Stimulated activated naive CD8-positive, alpha-beta T cell treated with anti-CD3 and anti-CD28 coated beads, Interleukin-15, amount 100 ng/mL, for 72 hours (primary cell): ENCODE measurements at regions not wholly inside any gene's neighbourhood (a gene's known extent, or its start where the extent isn't known, plus 50 kb on each side); places are given as distances from the start of the nearest gene placed in this dataset.

Experiments used
- ATAC-seq: fragments of 150-1000 bp; cut with Tn5 transposase; 2 replicates; pipeline ENCODE4 v1.10.0; 2021; ENCODE audit warnings: mild to moderate bottlenecking, moderate library complexity
- DNase-seq, 2 donors: peaks; one replicate each; pipeline ENCODE4 v3.0.0; 2021 to 2022
- H3K27ac Mint-ChIP-seq, 2 donors: one replicate each; pipeline ENCODE4 v1.8.0; 2022; ENCODE audit warnings: mild to moderate bottlenecking in 2 of 2, mixed read lengths in 2 of 2, moderate library complexity in 2 of 2
- H3K27me3 Mint-ChIP-seq: one replicate; pipeline ENCODE4 v1.8.0; 2022; ENCODE audit warnings: mixed read lengths
- H3K4me1 Mint-ChIP-seq: one replicate; pipeline ENCODE4 v1.8.0; 2022; ENCODE audit warnings: mild to moderate bottlenecking, mixed read lengths
- H3K4me3 Mint-ChIP-seq, 2 donors: one replicate each; pipeline ENCODE4 v1.8.0; 2022; ENCODE audit warnings: mild to moderate bottlenecking in 2 of 2, mixed read lengths in 2 of 2, moderate library complexity in 1 of 2
- H3K9me3 Mint-ChIP-seq, 2 donors: one replicate each; pipeline ENCODE4 v1.8.0; 2022; ENCODE audit warnings: mixed read lengths in 2 of 2

GRCh38 chr5:165286692-165287091 is 1781.3 kb downstream of the MAT2B start:
- H3K27ac Mint-ChIP-seq = no peak overlapping the region
- DNase-seq = no peak
- no peak for ATAC-seq
- H3K9me3 Mint-ChIP-seq = peaks cover 0 to 8% of the 10 kb centered on the region in 2 donors
- H3K4me3 Mint-ChIP-seq = no peak overlapping the region
- H3K4me1 Mint-ChIP-seq = no peaks in the 10 kb centered on the region
- no peaks in the 10 kb centered on the region for H3K27me3 Mint-ChIP-seq

DNA sequence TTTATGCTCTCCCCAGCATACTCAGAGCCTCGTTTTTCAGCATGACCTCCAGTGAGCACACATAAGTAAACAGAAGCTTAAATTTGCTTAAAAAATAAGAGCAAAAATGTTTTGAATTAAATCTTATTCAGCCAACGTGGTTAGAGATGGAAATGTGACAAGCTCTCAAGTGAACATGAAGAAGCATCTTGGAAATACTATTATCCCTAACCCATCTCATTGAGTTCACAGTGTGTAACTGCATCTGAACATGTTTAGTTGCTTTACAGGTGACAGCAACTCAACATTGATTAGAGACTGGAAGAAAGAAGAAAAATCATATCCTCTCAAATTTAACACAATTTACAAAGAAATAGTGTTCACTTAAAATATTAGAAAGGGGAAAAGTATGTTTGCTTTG is 1785.1 kb downstream of the MAT2B start:
- H3K4me1 Mint-ChIP-seq = no peaks in the 10 kb centered on the region
- H3K27me3 Mint-ChIP-seq = no peaks in the 10 kb centered on the region
- H3K9me3 Mint-ChIP-seq = peaks cover 0 to 8% of the 10 kb centered on the region in 2 donors
- H3K4me3 Mint-ChIP-seq = no peak overlapping the region
- H3K27ac Mint-ChIP-seq = no peak overlapping the region
- DNase-seq (no peak), ATAC-seq (no peak)

GRCh38 chr5:165296401-165297130 is 1791.1 kb downstream of the MAT2B start:
- Mint-ChIP-seq H3K4me3 (no peak overlapping the region), H3K9me3 (no peaks in the 10 kb centered on the region), H3K27me3 (no peaks in the 10 kb centered on the region), H3K27ac (no peak overlapping the region), H3K4me1 (no peaks in the 10 kb centered on the region)
- DNase-seq (no peak), ATAC-seq (no peak)

DNA sequence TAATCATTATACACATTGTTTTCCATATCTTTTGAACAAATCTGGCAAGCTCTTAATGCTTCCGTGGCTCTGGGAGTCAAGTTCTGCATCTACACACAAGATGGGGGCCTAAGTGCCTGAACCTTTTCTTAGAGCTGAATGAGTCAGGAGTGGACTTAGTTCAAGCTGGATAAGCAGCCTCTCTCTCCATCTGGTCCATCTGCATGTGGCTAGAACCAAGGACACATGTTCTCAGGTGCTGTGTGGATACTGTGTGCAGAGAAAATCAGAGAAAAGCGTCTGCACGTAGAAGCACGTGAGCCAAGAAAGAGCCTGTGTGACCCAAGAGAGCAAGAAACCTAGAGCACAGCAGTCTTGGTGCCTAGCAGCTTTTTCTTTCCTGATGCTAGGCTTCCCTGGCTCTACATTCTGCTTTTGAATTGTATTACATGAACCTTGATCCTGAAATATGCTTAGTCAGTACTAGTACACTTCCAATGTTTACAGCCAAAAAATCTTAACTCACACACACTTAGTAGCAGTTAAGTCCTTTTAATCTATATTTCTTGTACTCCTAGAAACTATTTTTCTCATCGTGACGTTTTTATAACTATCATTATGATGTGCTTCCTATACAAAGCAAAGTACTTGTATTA is 1798.9 kb downstream of the MAT2B start:
- Mint-ChIP-seq H3K27ac (no peak overlapping the region), H3K27me3 (no peaks in the 10 kb centered on the region), H3K4me1 (no peaks in the 10 kb centered on the region), H3K9me3 (peaks cover 0 to 7% of the 10 kb centered on the region in 2 donors), H3K4me3 (no peak overlapping the region)
- no peak for DNase-seq
- no peak for ATAC-seq

DNA sequence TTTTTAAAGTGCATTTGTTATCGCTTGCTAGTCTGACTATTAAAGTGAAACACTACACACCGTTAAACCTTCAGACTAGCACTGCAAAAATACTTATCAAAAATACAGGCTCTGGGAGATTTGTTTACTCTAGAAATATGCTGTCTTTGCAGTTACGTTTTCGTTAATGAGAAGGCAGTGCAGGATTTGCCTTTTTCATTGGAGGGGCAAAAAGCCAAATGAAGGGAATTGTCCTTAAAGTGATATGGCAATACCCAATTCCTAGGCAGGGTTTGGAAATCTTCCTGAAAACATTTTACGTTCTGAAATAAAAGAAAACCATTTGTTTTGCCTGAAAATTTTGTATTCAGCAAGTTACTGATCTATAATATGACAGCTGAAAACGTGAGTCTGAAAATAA is 1800.2 kb downstream of the MAT2B start:
- no peak overlapping the region for H3K4me3 Mint-ChIP-seq
- no peaks in the 10 kb centered on the region for H3K4me1 Mint-ChIP-seq
- H3K9me3 Mint-ChIP-seq = peaks cover 0 to 12% of the 10 kb centered on the region in 2 donors

DNA sequence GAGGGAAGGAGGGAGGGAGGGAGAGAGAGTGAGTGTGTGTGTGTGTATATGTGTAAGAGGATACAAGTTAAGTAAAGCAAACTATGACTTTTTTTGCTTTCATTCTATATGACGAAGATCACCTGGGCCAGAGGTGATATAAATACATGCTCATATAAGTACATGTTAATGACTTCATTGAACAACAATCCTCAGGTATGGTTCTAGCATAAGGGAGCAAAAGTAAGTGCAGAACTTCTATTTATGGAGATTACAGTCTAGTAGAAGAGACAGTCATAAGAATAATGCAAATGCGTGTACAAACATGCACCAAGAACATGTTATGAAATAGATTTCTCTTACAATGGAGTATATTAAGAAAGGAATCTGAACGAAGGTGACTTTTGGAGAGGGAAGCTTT is 1804.0 kb downstream of the MAT2B start:
- H3K27ac Mint-ChIP-seq = no peak overlapping the region
- peaks cover 0 to 12% of the 10 kb centered on the region in 2 donors for H3K9me3 Mint-ChIP-seq
- DNase-seq (no peak), ATAC-seq (no peak)
- no peaks in the 10 kb centered on the region for H3K27me3 Mint-ChIP-seq
- H3K4me1 Mint-ChIP-seq = no peaks in the 10 kb centered on the region
- H3K4me3 Mint-ChIP-seq = no peak overlapping the region

More for the DNA sequence above, 1800.2 kb downstream of the MAT2B start:
- Mint-ChIP-seq H3K27me3 (no peaks in the 10 kb centered on the region), H3K27ac (no peak overlapping the region)
- DNase-seq (no peak), ATAC-seq (no peak)

DNA sequence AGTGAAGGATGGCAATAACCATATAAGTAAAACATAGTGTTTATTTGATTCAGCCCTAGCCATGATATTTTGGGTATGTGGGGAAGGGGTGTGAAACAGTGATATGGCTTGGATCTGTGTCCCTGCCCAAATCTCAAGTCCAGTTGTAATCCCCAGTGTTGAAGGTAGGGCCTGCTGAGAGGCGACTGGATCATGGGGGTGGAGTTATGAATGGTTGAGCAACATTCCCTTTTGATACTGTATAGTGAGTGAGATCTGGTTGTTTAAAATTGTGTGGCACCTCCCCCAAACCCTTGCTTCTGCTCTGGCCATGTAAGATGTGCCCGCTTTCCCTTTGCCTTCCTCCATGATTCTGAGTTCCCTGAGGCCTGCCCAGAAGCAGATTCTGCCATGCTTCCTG is 1804.6 kb downstream of the MAT2B start:
- DNase-seq (no peak), ATAC-seq (no peak)
- Mint-ChIP-seq H3K4me1 (no peaks in the 10 kb centered on the region), H3K27me3 (no peaks in the 10 kb centered on the region), H3K27ac (no peak overlapping the region), H3K9me3 (peaks cover 0 to 16% of the 10 kb centered on the region in 2 donors), H3K4me3 (no peak overlapping the region)

DNA sequence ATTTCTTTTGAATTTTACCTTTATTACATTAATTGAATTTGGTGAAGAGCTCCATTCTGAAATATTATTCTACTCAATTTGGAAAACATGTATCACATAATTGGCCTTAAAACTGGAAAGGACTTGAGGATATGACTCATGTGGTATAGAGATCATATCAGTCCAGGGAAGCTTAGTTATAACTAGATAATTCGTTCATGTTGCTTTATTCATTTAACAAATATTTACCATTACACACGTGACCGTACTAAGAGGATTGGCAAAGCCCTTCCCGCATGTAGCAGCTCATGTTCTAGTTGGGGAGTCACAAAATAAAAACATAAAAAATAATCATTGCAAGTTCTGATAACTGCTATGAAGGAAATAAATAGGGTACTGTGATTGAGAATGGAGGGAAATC is 1816.5 kb downstream of the MAT2B start:
- no peak overlapping the region for H3K27ac Mint-ChIP-seq
- no peaks in the 10 kb centered on the region for H3K4me1 Mint-ChIP-seq
- no peak for ATAC-seq
- H3K27me3 Mint-ChIP-seq = no peaks in the 10 kb centered on the region
- peaks cover 0 to 26% of the 10 kb centered on the region in 2 donors for H3K9me3 Mint-ChIP-seq
- no peak for DNase-seq
- H3K4me3 Mint-ChIP-seq = no peak overlapping the region

- no peak for DNase-seq
- no peak overlapping the region for H3K27ac Mint-ChIP-seq
- no peak for ATAC-seq
- no peaks in the 10 kb centered on the region for H3K9me3 Mint-ChIP-seq
- no peaks in the 10 kb centered on the region for H3K4me1 Mint-ChIP-seq
- no peak overlapping the region for H3K4me3 Mint-ChIP-seq
- no peaks in the 10 kb centered on the region for H3K27me3 Mint-ChIP-seq
Measured at GRCh38 chr5:165325221-165325620, 1819.8 kb downstream of the MAT2B start.

- Mint-ChIP-seq H3K27ac (no peak overlapping the region), H3K27me3 (no peaks in the 10 kb centered on the region), H3K4me3 (no peak overlapping the region), H3K4me1 (no peaks in the 10 kb centered on the region), H3K9me3 (no peaks in the 10 kb centered on the region)
- ATAC-seq (no peak), DNase-seq (no peak)
Measured at GRCh38 chr5:165327631-165328030, 1822.2 kb downstream of the MAT2B start.

- H3K27ac Mint-ChIP-seq = no peak overlapping the region
- DNase-seq = no peak
- no peaks in the 10 kb centered on the region for H3K4me1 Mint-ChIP-seq
Measured at GRCh38 chr5:165328846-165329245, 1823.4 kb downstream of the MAT2B start.

DNA sequence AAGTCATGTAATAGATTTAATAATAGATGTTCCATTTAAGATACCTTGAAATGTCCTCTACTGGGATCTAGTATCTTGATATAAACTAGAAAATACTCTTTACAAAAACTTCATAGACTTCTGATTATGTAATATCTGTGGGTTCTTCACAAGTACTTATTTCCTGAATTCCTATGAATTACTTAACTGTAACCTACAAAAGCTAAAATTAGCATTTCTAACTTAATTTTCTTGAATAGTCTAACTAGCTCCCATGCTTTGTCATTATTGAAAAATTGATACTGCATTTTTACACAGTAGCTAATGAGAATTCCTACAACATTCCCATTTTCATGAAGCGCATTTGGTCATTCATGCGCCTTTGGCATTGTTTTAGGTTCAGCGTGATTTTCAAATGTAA is 1828.2 kb downstream of the MAT2B start:
- no peaks in the 10 kb centered on the region for H3K27me3 Mint-ChIP-seq
- no peaks in the 10 kb centered on the region for H3K4me1 Mint-ChIP-seq
- ATAC-seq (no peak), DNase-seq (no peak)
- H3K9me3 Mint-ChIP-seq = peaks cover 4 to 7% of the 10 kb centered on the region in 2 donors
- H3K4me3 Mint-ChIP-seq = no peak overlapping the region
- no peak overlapping the region for H3K27ac Mint-ChIP-seq

More at GRCh38 chr5:165328846-165329245, 1823.4 kb downstream of the MAT2B start:
- H3K27me3 Mint-ChIP-seq = no peaks in the 10 kb centered on the region
- peaks cover 4 to 7% of the 10 kb centered on the region in 2 donors for H3K9me3 Mint-ChIP-seq
- no peak for ATAC-seq
- no peak overlapping the region for H3K4me3 Mint-ChIP-seq

DNA sequence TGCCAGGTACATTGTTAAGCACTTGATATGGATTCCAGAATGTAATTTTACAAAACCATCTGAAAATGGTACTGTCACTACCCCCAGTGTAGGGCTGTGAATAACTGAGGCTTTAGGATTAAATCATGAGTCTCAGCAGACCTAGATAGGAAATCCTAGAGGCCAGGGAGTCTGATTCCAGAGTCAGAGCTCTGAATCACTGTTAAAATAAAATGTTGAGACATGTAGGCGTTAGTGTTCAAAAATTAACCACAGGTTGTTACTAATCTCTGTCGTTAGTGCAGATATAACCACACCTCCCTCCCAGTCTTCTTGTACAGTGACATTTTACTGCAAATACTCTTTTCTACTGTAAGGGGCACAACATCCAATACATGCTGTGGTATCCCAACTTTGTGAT is 1828.8 kb downstream of the MAT2B start:
- H3K27ac Mint-ChIP-seq = no peak overlapping the region
- no peaks in the 10 kb centered on the region for H3K27me3 Mint-ChIP-seq
- DNase-seq (no peak), ATAC-seq (no peak)
- no peaks in the 10 kb centered on the region for H3K4me1 Mint-ChIP-seq
- no peak overlapping the region for H3K4me3 Mint-ChIP-seq
- H3K9me3 Mint-ChIP-seq = peaks cover 4 to 7% of the 10 kb centered on the region in 2 donors

- ATAC-seq (no peak), DNase-seq (no peak)
- Mint-ChIP-seq H3K4me1 (no peaks in the 10 kb centered on the region), H3K27ac (no peak overlapping the region), H3K27me3 (no peaks in the 10 kb centered on the region), H3K4me3 (no peak overlapping the region), H3K9me3 (peaks cover 5 to 7% of the 10 kb centered on the region in 2 donors)
Measured at GRCh38 chr5:165349735-165350134, 1844.3 kb downstream of the MAT2B start.

GRCh38 chr5:165351342-165351741 is 1845.9 kb downstream of the MAT2B start:
- Mint-ChIP-seq H3K27ac (no peak overlapping the region), H3K4me3 (no peak overlapping the region), H3K9me3 (peaks cover 5 to 7% of the 10 kb centered on the region in 2 donors), H3K4me1 (no peaks in the 10 kb centered on the region), H3K27me3 (no peaks in the 10 kb centered on the region)
- DNase-seq = no peak
- no peak for ATAC-seq

GRCh38 chr5:165360366-165360765 is 1854.9 kb downstream of the MAT2B start:
- no peak overlapping the region for H3K27ac Mint-ChIP-seq
- ATAC-seq (no peak), DNase-seq (no peak)
- H3K4me1 Mint-ChIP-seq = no peaks in the 10 kb centered on the region
- H3K9me3 Mint-ChIP-seq = peaks cover 5 to 7% of the 10 kb centered on the region in 2 donors
- H3K4me3 Mint-ChIP-seq = no peak overlapping the region
- H3K27me3 Mint-ChIP-seq = no peaks in the 10 kb centered on the region
